ENCODE measurements at regions not wholly inside any gene's neighbourhood (a gene's known extent, or its start where the extent isn't known, plus 50 kb on each side); places are given as distances from the start of the nearest gene placed in this dataset.
"Not testable (repeated sequence)": the region's sequence is repeated elsewhere in the genome, so short reads cannot be mapped to it uniquely, and the experiment has no call there.

- peak; percentile 95 for DNase-seq (ENCODE audit: low spot score)
These were observed 81.9 kb upstream of the LRPAP1 start for GRCh38 chr4:3613967-3614730.

GRCh38 chr4:3612934-3613333 lies 80.7 kb upstream of the LRPAP1 start:
- DNase-seq (ENCODE audit: low spot score), result no peak

GRCh38 chr4:3612281-3612680 lies 80.1 kb upstream of the LRPAP1 start:
- no peak for DNase-seq (ENCODE audit: low spot score)

DNA sequence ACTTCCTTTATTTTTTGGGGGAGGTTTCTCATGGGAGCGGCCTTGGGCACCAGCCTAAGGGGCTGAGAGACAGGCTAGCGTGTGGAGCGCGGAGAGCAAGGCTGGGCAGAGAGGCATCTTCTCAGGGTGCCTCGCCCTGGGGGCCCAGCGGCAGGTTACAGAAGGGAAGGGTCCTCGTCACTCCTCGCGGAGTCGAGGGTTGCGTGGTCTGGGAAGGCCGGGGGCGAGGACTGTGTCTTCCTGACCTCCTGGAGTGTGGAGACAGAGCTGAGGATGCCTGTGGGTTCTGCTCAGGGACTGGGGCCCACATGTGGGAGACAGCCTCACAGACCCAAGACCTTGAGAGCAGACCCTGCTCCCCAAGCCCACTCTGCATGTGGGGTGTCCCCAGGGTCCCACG lies 79.6 kb upstream of the LRPAP1 start:
- DNase-seq (ENCODE audit: low spot score), result no peak

DNA sequence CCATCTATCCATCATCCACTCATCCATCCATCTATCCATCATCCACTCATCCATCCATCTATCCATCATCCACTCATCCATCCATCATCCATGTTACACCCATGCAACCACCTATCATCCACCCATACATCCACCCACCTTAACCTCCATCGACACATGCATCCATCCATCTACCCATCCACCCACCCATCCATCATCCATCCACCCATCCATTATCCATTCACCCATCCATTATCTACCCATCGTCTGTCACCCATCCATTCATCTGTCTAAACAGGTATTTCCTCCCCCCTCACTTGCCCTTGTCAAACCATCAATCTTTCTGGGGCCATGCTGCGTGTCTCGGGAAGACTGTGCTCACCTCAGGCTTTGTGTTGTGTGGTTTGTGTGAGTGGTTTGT lies 78.6 kb upstream of the LRPAP1 start:
- not testable (repeated sequence) for DNase-seq (ENCODE audit: low spot score)

DNA sequence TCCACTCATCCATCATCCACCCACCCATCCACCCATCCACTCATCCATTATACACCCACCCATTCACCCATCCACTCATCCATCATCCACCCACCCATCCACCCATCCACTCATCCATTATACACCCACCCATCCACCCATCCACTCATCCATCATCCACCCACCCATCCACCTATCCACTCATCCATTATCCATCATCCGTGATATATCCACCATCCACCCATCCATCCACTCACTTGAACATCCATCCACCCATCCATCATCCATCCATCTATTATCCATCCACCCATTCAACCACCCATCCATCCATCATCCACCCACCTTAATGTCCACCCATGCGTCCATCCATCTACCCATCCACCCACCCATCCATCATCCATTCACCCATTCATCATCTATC lies 77.7 kb upstream of the LRPAP1 start:
- not testable (repeated sequence) for DNase-seq (ENCODE audit: low spot score)

DNA sequence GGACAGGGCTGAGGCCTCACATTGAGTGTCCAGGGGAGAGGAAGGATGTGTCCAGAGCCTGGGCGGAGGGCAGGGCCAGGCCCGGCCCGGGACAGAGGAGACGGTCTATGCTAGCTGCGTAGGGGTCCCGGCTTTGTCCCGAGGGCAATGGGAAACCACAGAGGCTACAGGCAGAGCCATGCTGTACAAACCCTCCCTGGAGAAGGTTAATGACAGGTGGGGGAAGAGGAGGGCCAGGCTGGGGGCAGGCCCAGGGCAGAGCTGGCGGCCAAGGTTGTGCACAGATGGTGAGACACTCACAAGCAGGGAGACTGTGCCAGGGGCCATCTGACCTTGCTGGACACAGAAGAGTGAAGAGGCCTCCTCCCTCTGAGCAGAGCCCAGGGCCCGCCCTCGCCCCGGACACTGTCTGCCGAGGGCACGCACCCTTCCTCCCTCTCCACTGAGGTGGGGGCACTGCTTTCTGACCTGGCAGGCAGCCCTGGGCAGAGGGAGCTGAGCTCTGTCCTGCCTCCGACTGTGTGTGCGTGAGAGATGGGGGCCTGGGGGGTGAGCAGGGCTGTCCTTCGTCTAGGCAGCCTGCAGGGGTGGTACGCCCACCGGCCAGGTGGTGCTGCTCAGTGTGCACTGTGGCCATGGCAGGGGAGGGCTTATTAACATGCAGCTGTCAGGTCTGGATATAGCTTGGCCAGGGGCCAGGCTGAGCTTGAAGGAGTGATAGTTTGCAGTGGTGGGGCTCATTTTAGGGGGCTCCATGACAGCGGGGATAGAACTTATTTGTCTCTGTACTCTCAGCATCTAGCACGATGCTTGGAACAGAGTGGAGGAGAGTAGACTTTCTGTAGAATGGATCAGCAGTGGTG lies 75.7 kb upstream of the LRPAP1 start:
- DNase-seq (ENCODE audit: low spot score), result peak; percentile 90

DNA sequence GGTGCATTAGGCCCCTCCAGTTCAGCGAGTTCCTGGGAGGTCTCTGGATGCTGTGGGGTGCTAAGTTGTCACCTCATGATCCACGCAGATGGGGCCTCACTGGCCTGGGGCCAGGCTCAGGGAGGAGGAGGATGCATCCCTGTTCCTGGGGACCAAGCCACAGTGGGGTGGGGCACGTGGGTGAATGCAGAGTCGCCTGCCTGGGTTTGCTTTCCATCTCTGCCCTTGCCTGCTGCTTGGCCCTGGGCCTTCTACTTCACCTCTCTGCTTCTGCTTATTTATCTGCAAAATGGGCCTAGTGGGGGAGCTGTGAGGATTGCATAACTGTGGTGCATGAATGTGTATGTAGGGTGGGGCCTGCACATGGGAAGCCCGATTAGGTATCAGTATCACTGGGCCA lies 74.6 kb upstream of the LRPAP1 start:
- not testable (repeated sequence) for DNase-seq (ENCODE audit: low spot score)

- not testable (repeated sequence) for DNase-seq (ENCODE audit: low spot score)
These were observed 74.0 kb upstream of the LRPAP1 start for GRCh38 chr4:3606271-3606670.

GRCh38 chr4:3605491-3605890 lies 73.3 kb upstream of the LRPAP1 start:
- peak; percentile 50 for DNase-seq (ENCODE audit: low spot score)

GRCh38 chr4:3602886-3603645 lies 70.8 kb upstream of the LRPAP1 start:
- DNase-seq (ENCODE audit: low spot score), result not testable (repeated sequence)

DNA sequence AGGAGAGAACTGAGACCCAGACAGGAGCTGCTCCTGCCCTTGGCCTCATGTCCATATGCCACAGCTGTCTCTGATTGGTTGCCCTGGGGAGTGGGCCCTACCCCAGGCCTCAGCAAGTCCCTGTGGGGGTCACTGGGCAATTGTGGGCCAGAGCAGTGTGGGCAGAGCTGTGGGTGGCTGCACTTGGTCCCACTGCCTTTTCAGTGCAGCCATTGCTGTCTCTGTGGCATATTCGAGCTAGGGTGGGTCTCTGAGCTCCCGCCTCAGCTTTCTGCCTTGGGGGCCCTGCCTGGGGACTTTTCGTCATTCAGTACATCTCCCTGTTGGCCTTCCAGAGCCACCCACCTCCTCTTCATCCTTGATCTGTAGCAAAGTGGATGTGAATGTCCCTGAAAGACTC lies 69.8 kb upstream of the LRPAP1 start:
- no peak for DNase-seq (ENCODE audit: low spot score)

GRCh38 chr4:3601108-3601690 lies 69.0 kb upstream of the LRPAP1 start:
- not testable (repeated sequence) for DNase-seq (ENCODE audit: low spot score)

GRCh38 chr4:3599951-3600350 lies 67.7 kb upstream of the LRPAP1 start:
- DNase-seq (ENCODE audit: low spot score), result no peak

DNA sequence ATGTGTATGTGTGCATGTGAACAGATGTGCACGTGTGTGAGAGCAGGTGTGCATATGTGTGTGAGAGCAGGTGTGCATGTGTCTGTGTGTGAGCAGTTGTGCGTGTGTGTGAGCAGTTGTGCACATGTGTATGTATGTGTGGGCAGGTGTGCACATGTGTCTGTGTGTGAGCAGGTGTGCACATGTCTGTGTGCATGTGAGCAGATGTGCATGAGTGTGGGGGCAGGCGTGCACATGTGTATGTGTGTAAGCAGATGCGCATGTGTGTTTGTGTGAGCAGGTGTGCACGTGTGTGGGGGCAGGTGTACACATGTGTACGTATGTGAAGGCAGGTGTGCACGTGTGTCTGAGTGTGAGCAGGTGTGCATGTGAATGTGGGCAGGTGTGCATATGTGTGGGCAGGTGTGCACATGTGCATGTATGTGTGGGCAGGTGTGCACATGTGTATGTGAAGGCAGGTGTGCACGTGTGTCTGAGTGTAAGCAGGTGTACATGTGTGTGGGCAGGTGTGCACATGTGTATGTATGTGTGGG lies 66.5 kb upstream of the LRPAP1 start:
- DNase-seq (ENCODE audit: low spot score), result no peak

- not testable (repeated sequence) for DNase-seq (ENCODE audit: low spot score)
These were observed 65.8 kb upstream of the LRPAP1 start for GRCh38 chr4:3597896-3598505.

DNA sequence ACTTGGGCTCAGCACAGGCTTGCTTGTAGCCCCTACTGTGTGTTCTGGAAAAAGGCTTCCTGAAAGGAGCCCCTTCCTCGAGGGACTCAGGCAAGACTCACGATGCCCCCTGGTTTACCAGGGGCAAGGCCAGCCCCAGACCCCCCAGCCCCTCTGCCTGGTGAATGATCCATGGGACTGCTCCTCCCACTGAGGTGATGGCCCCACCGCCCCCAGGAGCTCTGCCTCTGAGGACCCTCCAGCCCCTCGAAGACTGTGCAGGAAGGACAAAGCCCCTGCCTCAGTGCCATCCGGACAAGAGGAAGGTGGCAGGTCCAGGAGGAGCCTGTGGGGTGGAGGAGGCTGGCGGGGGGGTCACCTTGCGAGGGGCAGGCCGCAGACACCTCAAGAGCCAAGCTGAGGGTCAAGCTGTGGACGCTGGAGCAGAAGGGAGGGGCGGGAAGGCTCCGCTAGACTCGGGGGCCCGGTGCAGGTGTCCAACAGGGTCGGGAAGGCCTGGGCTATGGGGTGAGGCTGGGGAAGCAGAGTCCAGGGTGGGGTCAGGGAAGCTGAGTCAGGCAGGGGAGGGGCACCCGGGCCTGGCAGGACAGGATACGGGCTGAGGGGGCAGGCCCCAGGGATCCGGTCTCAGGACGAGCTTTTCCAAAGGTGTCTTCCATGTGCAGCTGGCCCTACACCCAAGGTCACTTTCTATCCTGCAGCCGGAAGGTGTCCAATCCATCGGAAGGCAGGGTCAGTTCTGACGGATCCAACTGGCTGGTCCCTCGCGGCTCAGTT lies 64.9 kb upstream of the LRPAP1 start:
- DNase-seq (ENCODE audit: low spot score), result not testable (repeated sequence)

DNA sequence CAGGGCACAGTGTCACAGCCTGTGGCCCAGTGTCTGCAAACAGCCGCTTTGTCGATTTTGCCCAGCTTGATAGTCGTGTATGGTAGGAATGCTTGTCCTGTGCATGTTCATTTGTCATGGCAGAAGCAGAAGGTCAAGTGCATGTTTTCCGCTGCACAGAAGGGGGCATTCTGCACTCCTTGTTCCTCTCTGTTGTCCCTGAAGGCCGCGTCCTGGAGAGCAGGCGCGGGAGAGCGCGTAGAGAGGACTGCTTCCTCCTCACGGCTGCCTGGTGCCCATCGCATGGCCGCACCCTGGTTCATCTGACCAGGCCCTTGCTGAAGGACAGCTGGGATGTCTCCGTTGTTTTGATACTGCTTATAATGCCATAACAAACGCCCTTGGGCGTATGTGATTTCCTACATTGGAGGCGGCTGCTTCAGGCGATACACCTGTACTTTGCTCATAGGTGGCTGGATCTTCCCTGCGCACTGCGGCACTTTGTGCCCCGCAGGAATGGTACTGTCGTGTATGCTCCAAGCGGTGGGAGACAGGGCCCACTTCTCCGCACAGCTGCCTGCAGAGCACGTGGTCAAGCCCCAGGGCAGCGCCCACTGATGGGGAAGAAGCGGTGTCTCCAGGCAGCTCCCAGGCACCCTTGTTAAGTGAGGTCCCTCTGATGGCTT lies 63.5 kb upstream of the LRPAP1 start:
- not testable (repeated sequence) for DNase-seq (ENCODE audit: low spot score)

DNA sequence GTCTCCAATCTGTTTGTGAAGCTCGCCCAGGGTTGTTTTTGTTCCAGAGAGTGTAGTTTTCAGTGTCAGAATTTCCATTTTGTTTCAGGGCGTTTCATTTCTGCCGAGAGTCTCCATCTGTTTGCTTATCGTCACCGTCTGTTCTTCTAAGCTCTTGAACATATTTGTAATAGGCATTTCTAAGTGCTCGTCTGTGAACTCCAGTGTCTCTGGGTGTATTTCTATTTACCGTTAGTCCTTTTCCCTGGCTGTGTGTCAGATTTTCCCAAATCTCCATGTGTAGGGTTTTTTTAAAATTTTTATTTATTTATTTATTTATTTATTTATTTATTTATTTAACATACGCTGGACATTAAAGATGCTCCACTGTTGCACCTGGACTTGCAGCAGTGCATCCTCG lies 62.5 kb upstream of the LRPAP1 start:
- DNase-seq (ENCODE audit: low spot score), result not testable (repeated sequence)

Measured in cerebellar cortex (tissue), 1 donor.